ENCODE measurements at regions not wholly inside any gene's neighbourhood (a gene's known extent, or its start where the extent isn't known, plus 50 kb on each side); places are given as distances from the start of the nearest gene placed in this dataset.

GRCh38 chr13:111850458-111850857 is 216.5 kb upstream of the SOX1 start:
- Mint-ChIP-seq H3K36me3 (ENCODE audit: unreplicated experiment) (no peaks in the 10 kb centered on the region), H3K4me1 (ENCODE audit: unreplicated experiment) (no peaks in the 10 kb centered on the region), H3K27me3 (ENCODE audit: unreplicated experiment) (no peaks in the 10 kb centered on the region), H3K27ac (ENCODE audit: unreplicated experiment) (no peak overlapping the region), H3K4me3 (ENCODE audit: unreplicated experiment) (no peak overlapping the region), H3K9me3 (ENCODE audit: unreplicated experiment) (peaks cover 10% of the 10 kb centered on the region)
- DNase-seq (ENCODE audit: extremely low spot score, unreplicated experiment), result no peak
- TF ChIP-seq CTCF (IDR thresholded peaks at IDR 0.05), result no peak

- Mint-ChIP-seq H3K9me3 (ENCODE audit: unreplicated experiment) (peaks cover 10% of the 10 kb centered on the region), H3K36me3 (ENCODE audit: unreplicated experiment) (no peaks in the 10 kb centered on the region), H3K4me3 (ENCODE audit: unreplicated experiment) (no peak overlapping the region), H3K4me1 (ENCODE audit: unreplicated experiment) (no peaks in the 10 kb centered on the region), H3K27me3 (ENCODE audit: unreplicated experiment) (no peaks in the 10 kb centered on the region), H3K27ac (ENCODE audit: unreplicated experiment) (no peak overlapping the region)
- DNase-seq (ENCODE audit: extremely low spot score, unreplicated experiment), result no peak
- TF ChIP-seq CTCF (IDR thresholded peaks at IDR 0.05), result no peak
These were observed 216.0 kb upstream of the SOX1 start for GRCh38 chr13:111850976-111851375.

- H3K9me3 Mint-ChIP-seq (ENCODE audit: unreplicated experiment), result peaks cover 13% of the 10 kb centered on the region
- TF ChIP-seq CTCF (IDR thresholded peaks at IDR 0.05), result no peak
- no peaks in the 10 kb centered on the region for H3K36me3 Mint-ChIP-seq (ENCODE audit: unreplicated experiment)
- H3K4me1 Mint-ChIP-seq (ENCODE audit: unreplicated experiment), result no peaks in the 10 kb centered on the region
- H3K27me3 Mint-ChIP-seq (ENCODE audit: unreplicated experiment), result no peaks in the 10 kb centered on the region
- H3K4me3 Mint-ChIP-seq (ENCODE audit: unreplicated experiment), result no peak overlapping the region
- no peak for DNase-seq (ENCODE audit: extremely low spot score, unreplicated experiment)
- no peak overlapping the region for H3K27ac Mint-ChIP-seq (ENCODE audit: unreplicated experiment)
These were observed 214.0 kb upstream of the SOX1 start for GRCh38 chr13:111852725-111853518.

GRCh38 chr13:111853721-111854120 is 213.2 kb upstream of the SOX1 start:
- H3K27me3 Mint-ChIP-seq (ENCODE audit: unreplicated experiment), result no peaks in the 10 kb centered on the region
- no peak for TF ChIP-seq CTCF (IDR thresholded peaks at IDR 0.05)
- H3K9me3 Mint-ChIP-seq (ENCODE audit: unreplicated experiment), result peaks cover 7% of the 10 kb centered on the region
- no peaks in the 10 kb centered on the region for H3K4me1 Mint-ChIP-seq (ENCODE audit: unreplicated experiment)
- DNase-seq (ENCODE audit: extremely low spot score, unreplicated experiment), result no peak
- H3K27ac Mint-ChIP-seq (ENCODE audit: unreplicated experiment), result no peak overlapping the region
- no peaks in the 10 kb centered on the region for H3K36me3 Mint-ChIP-seq (ENCODE audit: unreplicated experiment)
- H3K4me3 Mint-ChIP-seq (ENCODE audit: unreplicated experiment), result no peak overlapping the region

- no peak for TF ChIP-seq CTCF (IDR thresholded peaks at IDR 0.05)
- Mint-ChIP-seq H3K4me3 (ENCODE audit: unreplicated experiment) (no peak overlapping the region), H3K27ac (ENCODE audit: unreplicated experiment) (no peak overlapping the region), H3K36me3 (ENCODE audit: unreplicated experiment) (no peaks in the 10 kb centered on the region), H3K9me3 (ENCODE audit: unreplicated experiment) (peaks cover 7% of the 10 kb centered on the region), H3K4me1 (ENCODE audit: unreplicated experiment) (no peaks in the 10 kb centered on the region), H3K27me3 (ENCODE audit: unreplicated experiment) (no peaks in the 10 kb centered on the region)
- DNase-seq (ENCODE audit: extremely low spot score, unreplicated experiment), result no peak
These were observed 212.5 kb upstream of the SOX1 start for GRCh38 chr13:111854403-111854802.

Data from osteocyte (in vitro differentiated cells).